ENCODE measurements at regions not wholly inside any gene's neighbourhood (a gene's known extent, or its start where the extent isn't known, plus 50 kb on each side); places are given as distances from the start of the nearest gene placed in this dataset.

DNA sequence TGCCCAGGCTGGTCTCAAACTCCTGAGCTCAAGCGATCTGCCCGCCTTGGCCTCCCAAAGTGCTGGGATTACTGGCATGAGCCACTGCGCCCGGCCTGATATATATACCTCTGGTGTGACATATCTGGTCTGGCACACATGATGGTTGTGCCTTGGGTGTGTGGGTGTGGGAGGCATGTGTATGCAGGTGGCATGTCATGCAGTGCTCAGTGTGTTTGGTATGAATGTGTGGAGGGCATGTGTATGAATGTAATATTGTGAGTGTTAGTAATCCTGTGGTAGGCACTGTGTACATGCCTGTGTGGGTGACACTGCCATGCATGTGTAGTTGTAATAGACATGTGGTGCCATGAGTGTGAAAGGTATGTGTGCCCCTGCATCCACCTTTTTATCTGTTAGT lies 179.3 kb upstream of the GOT2 start:
- TF ChIP-seq, protein P1, sequence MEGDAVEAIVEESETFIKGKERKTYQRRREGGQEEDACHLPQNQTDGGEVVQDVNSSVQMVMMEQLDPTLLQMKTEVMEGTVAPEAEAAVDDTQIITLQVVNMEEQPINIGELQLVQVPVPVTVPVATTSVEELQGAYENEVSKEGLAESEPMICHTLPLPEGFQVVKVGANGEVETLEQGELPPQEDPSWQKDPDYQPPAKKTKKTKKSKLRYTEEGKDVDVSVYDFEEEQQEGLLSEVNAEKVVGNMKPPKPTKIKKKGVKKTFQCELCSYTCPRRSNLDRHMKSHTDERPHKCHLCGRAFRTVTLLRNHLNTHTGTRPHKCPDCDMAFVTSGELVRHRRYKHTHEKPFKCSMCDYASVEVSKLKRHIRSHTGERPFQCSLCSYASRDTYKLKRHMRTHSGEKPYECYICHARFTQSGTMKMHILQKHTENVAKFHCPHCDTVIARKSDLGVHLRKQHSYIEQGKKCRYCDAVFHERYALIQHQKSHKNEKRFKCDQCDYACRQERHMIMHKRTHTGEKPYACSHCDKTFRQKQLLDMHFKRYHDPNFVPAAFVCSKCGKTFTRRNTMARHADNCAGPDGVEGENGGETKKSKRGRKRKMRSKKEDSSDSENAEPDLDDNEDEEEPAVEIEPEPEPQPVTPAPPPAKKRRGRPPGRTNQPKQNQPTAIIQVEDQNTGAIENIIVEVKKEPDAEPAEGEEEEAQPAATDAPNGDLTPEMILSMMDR (IDR thresholded peaks at IDR 0.05; ENCODE audit: low read depth, low read length, missing input control): no peak
- TF ChIP-seq, protein P2, sequence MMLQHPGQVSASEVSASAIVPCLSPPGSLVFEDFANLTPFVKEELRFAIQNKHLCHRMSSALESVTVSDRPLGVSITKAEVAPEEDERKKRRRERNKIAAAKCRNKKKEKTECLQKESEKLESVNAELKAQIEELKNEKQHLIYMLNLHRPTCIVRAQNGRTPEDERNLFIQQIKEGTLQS (IDR thresholded peaks at IDR 0.05): no peak
- TF ChIP-seq, protein P3, sequence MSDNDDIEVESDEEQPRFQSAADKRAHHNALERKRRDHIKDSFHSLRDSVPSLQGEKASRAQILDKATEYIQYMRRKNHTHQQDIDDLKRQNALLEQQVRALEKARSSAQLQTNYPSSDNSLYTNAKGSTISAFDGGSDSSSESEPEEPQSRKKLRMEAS (IDR thresholded peaks at IDR 0.05): no peak
- TF ChIP-seq JUND (IDR thresholded peaks at IDR 0.05): no peak
- TF ChIP-seq YY1 (IDR thresholded peaks at IDR 0.05): no peak
- no peak for TF ChIP-seq FOXA1 (IDR thresholded peaks at IDR 0.05)
- no peak for TF ChIP-seq RAD21 (IDR thresholded peaks at IDR 0.05)
- TF ChIP-seq GABPA (IDR thresholded peaks at IDR 0.05 in 1 of 2, conservative IDR thresholded peaks at IDR 0.05 in 1 of 2): no peak
- no peak for TF ChIP-seq HNF4A (conservative IDR thresholded peaks at IDR 0.05)
- TF ChIP-seq, protein P4, sequence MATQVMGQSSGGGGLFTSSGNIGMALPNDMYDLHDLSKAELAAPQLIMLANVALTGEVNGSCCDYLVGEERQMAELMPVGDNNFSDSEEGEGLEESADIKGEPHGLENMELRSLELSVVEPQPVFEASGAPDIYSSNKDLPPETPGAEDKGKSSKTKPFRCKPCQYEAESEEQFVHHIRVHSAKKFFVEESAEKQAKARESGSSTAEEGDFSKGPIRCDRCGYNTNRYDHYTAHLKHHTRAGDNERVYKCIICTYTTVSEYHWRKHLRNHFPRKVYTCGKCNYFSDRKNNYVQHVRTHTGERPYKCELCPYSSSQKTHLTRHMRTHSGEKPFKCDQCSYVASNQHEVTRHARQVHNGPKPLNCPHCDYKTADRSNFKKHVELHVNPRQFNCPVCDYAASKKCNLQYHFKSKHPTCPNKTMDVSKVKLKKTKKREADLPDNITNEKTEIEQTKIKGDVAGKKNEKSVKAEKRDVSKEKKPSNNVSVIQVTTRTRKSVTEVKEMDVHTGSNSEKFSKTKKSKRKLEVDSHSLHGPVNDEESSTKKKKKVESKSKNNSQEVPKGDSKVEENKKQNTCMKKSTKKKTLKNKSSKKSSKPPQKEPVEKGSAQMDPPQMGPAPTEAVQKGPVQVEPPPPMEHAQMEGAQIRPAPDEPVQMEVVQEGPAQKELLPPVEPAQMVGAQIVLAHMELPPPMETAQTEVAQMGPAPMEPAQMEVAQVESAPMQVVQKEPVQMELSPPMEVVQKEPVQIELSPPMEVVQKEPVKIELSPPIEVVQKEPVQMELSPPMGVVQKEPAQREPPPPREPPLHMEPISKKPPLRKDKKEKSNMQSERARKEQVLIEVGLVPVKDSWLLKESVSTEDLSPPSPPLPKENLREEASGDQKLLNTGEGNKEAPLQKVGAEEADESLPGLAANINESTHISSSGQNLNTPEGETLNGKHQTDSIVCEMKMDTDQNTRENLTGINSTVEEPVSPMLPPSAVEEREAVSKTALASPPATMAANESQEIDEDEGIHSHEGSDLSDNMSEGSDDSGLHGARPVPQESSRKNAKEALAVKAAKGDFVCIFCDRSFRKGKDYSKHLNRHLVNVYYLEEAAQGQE (IDR thresholded peaks at IDR 0.05): no peak

All from liver (tissue), 3 donors.